ENCODE measurements at regions not wholly inside any gene's neighbourhood (a gene's known extent, or its start where the extent isn't known, plus 50 kb on each side); places are given as distances from the start of the nearest gene placed in this dataset.
A peak's percentile ranks its signal among the peaks of the same experiment; 100 is the strongest.
"Not testable (repeated sequence)": the region's sequence is repeated elsewhere in the genome, so short reads cannot be mapped to it uniquely, and the experiment has no call there.

DNA sequence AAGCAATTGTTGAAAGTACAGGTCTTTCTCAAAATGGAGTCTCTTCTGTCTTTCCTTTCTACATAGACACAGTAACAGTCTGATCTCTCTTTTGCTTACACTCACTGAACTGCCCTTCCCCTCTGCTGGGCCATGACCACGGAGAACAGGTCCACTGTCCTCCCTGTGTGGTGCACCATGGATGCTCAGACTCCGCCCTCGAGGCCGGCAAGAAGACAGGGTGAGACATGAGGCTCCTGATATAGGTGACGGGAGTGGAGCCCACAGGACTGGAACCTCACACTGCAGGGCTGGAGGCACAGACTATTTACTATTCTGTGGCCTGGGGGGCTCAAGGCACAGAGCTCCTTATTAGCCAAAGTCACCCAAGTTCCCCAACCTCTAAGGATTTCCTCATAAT lies 118.1 kb downstream of the ADRA2C start:
- H3K36me3 Mint-ChIP-seq (ENCODE audit: insufficient read depth, unreplicated experiment); H3K4me1 Mint-ChIP-seq (ENCODE audit: insufficient read depth, unreplicated experiment); POLR2A ChIA-PET; H3K4me3 Mint-ChIP-seq (ENCODE audit: unreplicated experiment); H3K9me3 Mint-ChIP-seq (ENCODE audit: unreplicated experiment); BruUV-seq (replicated peaks); H3K27ac Mint-ChIP-seq (ENCODE audit: low read depth, unreplicated experiment); DNase-seq (ENCODE audit: unreplicated experiment): not testable (repeated sequence)
- peaks cover 82% of the 10 kb centered on the region for H3K27me3 Mint-ChIP-seq (ENCODE audit: insufficient read depth, unreplicated experiment)
- CTCF ChIA-PET = interaction anchor here (1.1 kb wide), 1 partner anchor 777 kb away, joined by 3 read pairs; no protein-coding TSS in a partner anchor
- intact Hi-C loops (cut with micrococcal nuclease) = loop anchor here (5.0 kb wide), 1 partner anchor 692 kb away; no protein-coding TSS in a partner anchor

DNA sequence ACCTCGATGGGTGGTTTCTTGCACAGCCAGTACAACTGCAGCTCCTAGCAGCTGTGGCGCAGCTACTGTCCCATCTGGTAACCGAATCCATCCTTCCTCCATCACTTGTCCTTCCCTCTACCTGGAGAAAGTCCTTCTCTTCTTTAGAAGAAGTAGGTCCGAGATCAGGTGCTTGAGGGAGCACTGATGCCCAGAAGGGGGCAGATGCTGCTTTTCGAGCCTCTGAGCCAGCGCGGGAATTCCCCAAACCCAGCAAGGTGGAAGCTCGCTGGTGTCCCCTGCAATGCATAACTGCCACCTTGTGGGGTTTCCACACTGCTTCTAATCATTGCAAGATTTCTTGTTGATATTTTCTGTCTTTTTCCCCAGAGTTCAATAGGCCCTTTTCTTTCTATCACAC lies 127.4 kb downstream of the ADRA2C start:
- DNase-seq (ENCODE audit: unreplicated experiment) = peak; percentile 29
- H3K36me3 Mint-ChIP-seq (ENCODE audit: insufficient read depth, unreplicated experiment); CTCF ChIA-PET; H3K9me3 Mint-ChIP-seq (ENCODE audit: unreplicated experiment); H3K27ac Mint-ChIP-seq (ENCODE audit: low read depth, unreplicated experiment); H3K4me3 Mint-ChIP-seq (ENCODE audit: unreplicated experiment); BruUV-seq (replicated peaks); H3K4me1 Mint-ChIP-seq (ENCODE audit: insufficient read depth, unreplicated experiment); POLR2A ChIA-PET: not testable (repeated sequence)
- intact Hi-C loops (cut with micrococcal nuclease) = loop anchor here (10.0 kb wide), 1 partner anchor 51 kb away; no protein-coding TSS in a partner anchor
- H3K27me3 Mint-ChIP-seq (ENCODE audit: insufficient read depth, unreplicated experiment) = peaks cover 21% of the 10 kb centered on the region

GRCh38 chr4:3894086-3894959 lies 128.1 kb downstream of the ADRA2C start:
- H3K4me3 Mint-ChIP-seq (ENCODE audit: unreplicated experiment); POLR2A ChIA-PET; H3K36me3 Mint-ChIP-seq (ENCODE audit: insufficient read depth, unreplicated experiment); H3K9me3 Mint-ChIP-seq (ENCODE audit: unreplicated experiment); H3K4me1 Mint-ChIP-seq (ENCODE audit: insufficient read depth, unreplicated experiment); H3K27ac Mint-ChIP-seq (ENCODE audit: low read depth, unreplicated experiment); BruUV-seq (replicated peaks): not testable (repeated sequence)
- DNase-seq (ENCODE audit: unreplicated experiment) = peak; percentile 21
- CTCF ChIA-PET = interaction anchor here (0.7 kb wide), 1 partner anchor 166 kb away, joined by 3 read pairs; no protein-coding TSS in a partner anchor
- intact Hi-C loops (cut with micrococcal nuclease) = loop anchor here (10.0 kb wide), 1 partner anchor 50 kb away; no protein-coding TSS in a partner anchor
- peaks cover 21% of the 10 kb centered on the region for H3K27me3 Mint-ChIP-seq (ENCODE audit: insufficient read depth, unreplicated experiment)

GRCh38 chr4:3896441-3896840 lies 130.3 kb downstream of the ADRA2C start:
- no peaks in the 10 kb centered on the region for H3K9me3 Mint-ChIP-seq (ENCODE audit: unreplicated experiment)
- no peaks in the 10 kb centered on the region for H3K36me3 Mint-ChIP-seq (ENCODE audit: insufficient read depth, unreplicated experiment)
- H3K4me3 Mint-ChIP-seq (ENCODE audit: unreplicated experiment) = no peak overlapping the region
- TF ChIP-seq, protein P1, sequence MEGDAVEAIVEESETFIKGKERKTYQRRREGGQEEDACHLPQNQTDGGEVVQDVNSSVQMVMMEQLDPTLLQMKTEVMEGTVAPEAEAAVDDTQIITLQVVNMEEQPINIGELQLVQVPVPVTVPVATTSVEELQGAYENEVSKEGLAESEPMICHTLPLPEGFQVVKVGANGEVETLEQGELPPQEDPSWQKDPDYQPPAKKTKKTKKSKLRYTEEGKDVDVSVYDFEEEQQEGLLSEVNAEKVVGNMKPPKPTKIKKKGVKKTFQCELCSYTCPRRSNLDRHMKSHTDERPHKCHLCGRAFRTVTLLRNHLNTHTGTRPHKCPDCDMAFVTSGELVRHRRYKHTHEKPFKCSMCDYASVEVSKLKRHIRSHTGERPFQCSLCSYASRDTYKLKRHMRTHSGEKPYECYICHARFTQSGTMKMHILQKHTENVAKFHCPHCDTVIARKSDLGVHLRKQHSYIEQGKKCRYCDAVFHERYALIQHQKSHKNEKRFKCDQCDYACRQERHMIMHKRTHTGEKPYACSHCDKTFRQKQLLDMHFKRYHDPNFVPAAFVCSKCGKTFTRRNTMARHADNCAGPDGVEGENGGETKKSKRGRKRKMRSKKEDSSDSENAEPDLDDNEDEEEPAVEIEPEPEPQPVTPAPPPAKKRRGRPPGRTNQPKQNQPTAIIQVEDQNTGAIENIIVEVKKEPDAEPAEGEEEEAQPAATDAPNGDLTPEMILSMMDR (IDR thresholded peaks at IDR 0.05; ENCODE audit: unreplicated experiment) = no peak
- CTCF ChIA-PET = interaction anchor here (0.7 to 1.3 kb wide), 2 partner anchors 15 to 291 kb away, joined by 3 to 6 read pairs; no protein-coding TSS in a partner anchor
- peaks cover 6% of the 10 kb centered on the region for H3K4me1 Mint-ChIP-seq (ENCODE audit: insufficient read depth, unreplicated experiment)
- H3K27ac Mint-ChIP-seq (ENCODE audit: low read depth, unreplicated experiment) = no peak overlapping the region
- DNase-seq (ENCODE audit: unreplicated experiment) = no peak
- POLR2A ChIA-PET = no interaction called here
- intact Hi-C loops (cut with micrococcal nuclease) = loop anchor here (10.0 kb wide), 1 partner anchor 48 kb away; no protein-coding TSS in a partner anchor
- peaks cover 25% of the 10 kb centered on the region for H3K27me3 Mint-ChIP-seq (ENCODE audit: insufficient read depth, unreplicated experiment)
- no TSS peak for BruUV-seq (replicated peaks)

DNA sequence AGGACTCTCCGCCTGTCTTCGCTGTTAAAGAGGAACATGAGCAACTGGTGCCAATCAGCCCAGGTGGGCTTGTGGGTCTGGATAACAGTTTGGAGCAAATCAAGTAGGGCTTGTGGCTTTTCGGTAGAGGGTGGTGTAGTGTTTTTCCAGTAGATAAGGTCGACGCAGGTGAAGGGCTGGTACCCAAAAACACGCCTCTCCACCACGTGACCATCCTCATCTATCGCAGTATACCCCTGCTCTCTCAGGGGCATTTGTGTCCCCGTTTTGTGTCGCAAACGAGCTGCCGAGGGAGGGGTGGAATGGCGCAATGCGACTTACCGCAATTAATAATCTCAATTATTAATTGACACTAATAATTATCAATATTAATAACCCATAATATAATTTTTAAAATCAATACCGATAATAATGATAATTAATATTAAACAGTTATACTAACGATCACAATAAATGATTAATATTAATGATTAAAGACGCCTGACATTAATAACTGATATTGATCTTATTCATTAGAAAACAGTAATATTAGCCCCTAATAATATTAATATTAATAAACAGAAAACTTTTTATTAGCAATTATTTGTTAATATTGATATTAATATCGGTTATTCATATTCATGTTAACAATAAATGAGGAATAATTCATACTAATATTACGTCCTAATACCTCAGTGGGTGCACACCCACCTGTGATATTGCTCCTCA lies 130.8 kb downstream of the ADRA2C start:
- CTCF ChIA-PET = interaction anchor here (0.7 to 1.3 kb wide), 2 partner anchors 16 to 292 kb away, joined by 3 to 6 read pairs; no protein-coding TSS in a partner anchor
- BruUV-seq (replicated peaks); POLR2A ChIA-PET; H3K27ac Mint-ChIP-seq (ENCODE audit: low read depth, unreplicated experiment); DNase-seq (ENCODE audit: unreplicated experiment); H3K9me3 Mint-ChIP-seq (ENCODE audit: unreplicated experiment); H3K4me3 Mint-ChIP-seq (ENCODE audit: unreplicated experiment); H3K36me3 Mint-ChIP-seq (ENCODE audit: insufficient read depth, unreplicated experiment); H3K4me1 Mint-ChIP-seq (ENCODE audit: insufficient read depth, unreplicated experiment): not testable (repeated sequence)
- peaks cover 31% of the 10 kb centered on the region for H3K27me3 Mint-ChIP-seq (ENCODE audit: insufficient read depth, unreplicated experiment)
- intact Hi-C loops (cut with micrococcal nuclease) = loop anchor here (10.0 kb wide), 1 partner anchor 48 kb away; no protein-coding TSS in a partner anchor
